ENCODE measurements at regions not wholly inside any gene's neighbourhood (a gene's known extent, or its start where the extent isn't known, plus 50 kb on each side); places are given as distances from the start of the nearest gene placed in this dataset.

DNA sequence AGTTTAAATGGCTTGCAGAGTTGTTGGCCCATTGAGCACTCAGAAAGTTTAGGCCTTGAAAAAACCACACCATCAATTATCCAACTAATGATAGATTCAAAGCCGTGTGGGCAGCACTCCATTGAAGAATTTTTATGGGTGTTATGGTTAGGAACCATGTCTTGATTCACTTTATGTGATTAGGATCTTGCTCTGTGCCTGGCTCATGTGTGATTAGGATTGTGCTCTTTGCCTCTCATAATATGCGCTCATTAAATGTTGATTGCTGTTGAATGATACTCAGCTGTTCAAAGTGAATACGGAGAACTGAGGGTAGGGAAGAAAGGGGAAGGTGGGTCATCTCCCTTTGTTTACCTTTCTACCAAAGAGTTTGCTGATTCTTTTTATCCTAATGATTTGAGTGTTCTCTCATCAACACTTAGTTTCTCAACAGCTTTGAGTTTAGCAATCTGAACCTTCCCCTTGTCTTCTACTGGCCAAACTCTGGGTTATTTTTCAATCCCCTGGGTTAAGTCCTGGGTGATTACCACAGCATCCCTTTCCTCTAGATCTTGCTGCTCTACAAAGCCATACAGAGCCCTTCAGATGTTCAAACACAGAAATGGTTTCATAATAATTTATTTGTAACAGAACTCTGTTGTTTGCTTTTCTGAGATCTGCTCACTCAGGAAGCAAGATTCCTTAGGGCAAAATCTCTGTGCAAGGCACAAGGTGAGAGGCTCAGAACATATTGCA lies 668.8 kb upstream of the RGMB start:
- no peak for DNase-seq (ENCODE audit: low spot score)
- Histone ChIP-seq H3K27ac (no peak overlapping the region), H3K9me3 (no peaks in the 10 kb centered on the region), H3K36me3 (no peaks in the 10 kb centered on the region), H3K27me3 (no peaks in the 10 kb centered on the region), H3K4me3 (no peak overlapping the region), H3K4me1 (no peaks in the 10 kb centered on the region)
- TF ChIP-seq, protein P1, sequence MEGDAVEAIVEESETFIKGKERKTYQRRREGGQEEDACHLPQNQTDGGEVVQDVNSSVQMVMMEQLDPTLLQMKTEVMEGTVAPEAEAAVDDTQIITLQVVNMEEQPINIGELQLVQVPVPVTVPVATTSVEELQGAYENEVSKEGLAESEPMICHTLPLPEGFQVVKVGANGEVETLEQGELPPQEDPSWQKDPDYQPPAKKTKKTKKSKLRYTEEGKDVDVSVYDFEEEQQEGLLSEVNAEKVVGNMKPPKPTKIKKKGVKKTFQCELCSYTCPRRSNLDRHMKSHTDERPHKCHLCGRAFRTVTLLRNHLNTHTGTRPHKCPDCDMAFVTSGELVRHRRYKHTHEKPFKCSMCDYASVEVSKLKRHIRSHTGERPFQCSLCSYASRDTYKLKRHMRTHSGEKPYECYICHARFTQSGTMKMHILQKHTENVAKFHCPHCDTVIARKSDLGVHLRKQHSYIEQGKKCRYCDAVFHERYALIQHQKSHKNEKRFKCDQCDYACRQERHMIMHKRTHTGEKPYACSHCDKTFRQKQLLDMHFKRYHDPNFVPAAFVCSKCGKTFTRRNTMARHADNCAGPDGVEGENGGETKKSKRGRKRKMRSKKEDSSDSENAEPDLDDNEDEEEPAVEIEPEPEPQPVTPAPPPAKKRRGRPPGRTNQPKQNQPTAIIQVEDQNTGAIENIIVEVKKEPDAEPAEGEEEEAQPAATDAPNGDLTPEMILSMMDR (IDR thresholded peaks at IDR 0.05): no peak

DNA sequence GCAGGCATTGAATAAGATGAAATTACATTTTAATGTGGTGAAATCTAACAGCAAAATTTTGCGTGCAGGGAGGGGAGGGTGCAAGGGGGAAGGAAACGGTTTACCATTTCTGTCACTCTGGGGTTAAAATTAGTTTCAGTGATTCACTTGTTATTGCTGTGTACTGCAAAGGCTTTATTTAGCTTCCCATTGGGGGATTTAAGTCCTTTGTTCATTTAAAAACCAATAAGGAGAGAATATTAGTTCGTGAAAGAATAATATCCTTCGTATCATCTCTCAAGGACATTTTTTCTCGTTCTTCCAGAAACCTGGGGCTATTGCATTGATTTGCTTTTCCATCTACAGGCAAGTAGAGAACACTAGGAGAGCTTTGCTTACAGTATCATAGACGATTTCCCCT lies 667.8 kb upstream of the RGMB start:
- Histone ChIP-seq H3K9me3 (no peaks in the 10 kb centered on the region), H3K36me3 (no peaks in the 10 kb centered on the region), H3K4me3 (no peak overlapping the region), H3K27ac (no peak overlapping the region), H3K27me3 (no peaks in the 10 kb centered on the region), H3K4me1 (no peaks in the 10 kb centered on the region)
- DNase-seq (ENCODE audit: low spot score): no peak
- TF ChIP-seq, protein P1 (IDR thresholded peaks at IDR 0.05): no peak

DNA sequence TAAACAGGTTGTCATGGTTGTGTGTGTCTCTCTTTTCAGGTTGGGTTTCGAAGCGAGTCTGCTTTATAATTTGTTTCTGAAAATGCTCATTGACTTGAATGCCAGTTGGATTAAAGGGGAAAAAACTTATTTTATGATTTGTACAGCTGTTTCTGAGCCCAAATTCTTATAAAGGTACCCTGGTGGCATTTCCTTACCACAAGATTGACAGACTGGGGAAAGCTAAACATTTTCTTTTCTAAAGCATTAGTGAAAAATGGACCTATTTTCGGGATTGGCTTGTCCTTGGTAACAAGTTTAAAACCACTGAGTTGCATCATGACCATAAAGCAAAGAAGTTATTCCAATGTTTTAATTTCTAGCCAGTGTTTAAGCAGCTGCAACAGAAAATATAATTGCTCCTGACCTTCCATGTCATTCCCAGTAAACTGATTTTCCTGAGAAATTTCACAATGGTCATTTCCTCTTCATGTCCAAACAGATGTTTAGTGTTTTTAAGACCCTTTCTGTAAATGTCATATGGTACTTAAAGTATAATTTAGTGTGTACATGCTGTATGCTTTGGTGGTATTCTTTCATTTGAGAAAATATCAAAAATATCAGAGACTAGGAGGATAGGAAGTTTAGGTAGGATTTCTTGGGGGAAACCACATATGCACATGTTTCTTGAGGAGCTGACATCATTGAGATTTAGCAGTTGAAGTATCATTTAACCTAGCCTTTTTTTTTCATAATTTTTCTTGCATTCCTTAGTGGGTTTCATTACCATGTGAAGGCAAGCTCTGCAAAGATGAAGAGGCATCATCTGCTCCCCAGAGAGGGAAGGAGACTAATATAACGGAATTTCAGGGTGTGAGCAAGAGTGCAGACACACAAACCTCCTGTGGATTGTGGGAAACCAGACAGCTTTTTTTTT lies 667.1 kb upstream of the RGMB start:
- DNase-seq (ENCODE audit: low spot score): no peak
- TF ChIP-seq, protein P1 (IDR thresholded peaks at IDR 0.05): no peak
- H3K4me1 ChIP-seq: no peaks in the 10 kb centered on the region
- H3K4me3 ChIP-seq: no peak overlapping the region
- no peak overlapping the region for H3K27ac ChIP-seq
- no peaks in the 10 kb centered on the region for H3K9me3 ChIP-seq
- no peaks in the 10 kb centered on the region for H3K36me3 ChIP-seq
- no peaks in the 10 kb centered on the region for H3K27me3 ChIP-seq

DNA sequence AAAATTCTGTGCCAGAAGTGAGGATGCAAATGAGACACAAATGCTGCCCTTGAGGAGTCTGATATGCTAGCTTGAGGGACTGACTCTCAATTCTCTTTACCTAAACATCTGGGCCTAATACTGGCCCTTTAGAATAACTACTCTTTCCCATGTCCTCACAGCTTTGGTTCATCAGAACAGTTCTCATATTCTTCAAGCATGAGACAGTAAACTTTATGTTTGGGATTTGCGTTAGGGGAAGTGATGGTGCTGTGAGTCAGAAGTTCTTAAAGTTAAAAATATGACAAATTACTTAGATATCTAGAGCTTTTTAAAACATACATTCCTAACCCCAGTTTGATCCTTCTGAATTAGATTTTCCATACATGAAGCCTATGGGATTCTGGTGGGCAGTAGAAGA lies 665.0 kb upstream of the RGMB start:
- no peaks in the 10 kb centered on the region for H3K27me3 ChIP-seq
- H3K36me3 ChIP-seq: no peaks in the 10 kb centered on the region
- DNase-seq (ENCODE audit: low spot score): no peak
- H3K4me3 ChIP-seq: no peak overlapping the region
- H3K4me1 ChIP-seq: no peaks in the 10 kb centered on the region
- no peaks in the 10 kb centered on the region for H3K9me3 ChIP-seq
- TF ChIP-seq, protein P1 (IDR thresholded peaks at IDR 0.05): no peak
- H3K27ac ChIP-seq: no peak overlapping the region

DNA sequence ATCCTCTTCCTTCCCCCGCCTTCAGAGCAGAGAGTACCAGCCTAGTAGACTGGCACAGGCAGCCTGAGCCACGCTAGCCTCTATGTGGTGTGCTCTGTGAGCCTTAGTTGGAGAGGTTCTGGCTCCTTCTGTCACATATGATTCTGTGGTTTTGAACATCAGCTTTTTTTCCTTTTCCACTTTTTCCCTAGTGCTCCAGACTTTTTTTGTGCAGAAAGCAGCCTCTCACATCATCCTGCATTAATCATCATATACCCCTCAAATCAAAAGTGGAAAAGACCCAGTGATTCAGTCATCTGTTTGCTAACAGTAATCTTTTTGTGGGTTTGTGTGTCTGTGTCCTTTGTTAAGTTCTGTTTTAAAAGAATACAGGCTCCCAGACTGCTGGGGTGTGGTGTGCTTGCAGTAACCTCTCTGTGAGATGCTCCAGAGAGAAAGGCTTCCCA lies 663.9 kb upstream of the RGMB start:
- H3K4me1 ChIP-seq: no peaks in the 10 kb centered on the region
- no peak for DNase-seq (ENCODE audit: low spot score)
- H3K4me3 ChIP-seq: no peak overlapping the region
- no peaks in the 10 kb centered on the region for H3K9me3 ChIP-seq
- no peaks in the 10 kb centered on the region for H3K27me3 ChIP-seq
- H3K27ac ChIP-seq: no peak overlapping the region
- TF ChIP-seq, protein P1 (IDR thresholded peaks at IDR 0.05): no peak
- no peaks in the 10 kb centered on the region for H3K36me3 ChIP-seq
